ENCODE measurements at regions not wholly inside any gene's neighbourhood (a gene's known extent, or its start where the extent isn't known, plus 50 kb on each side); places are given as distances from the start of the nearest gene placed in this dataset.

DNA sequence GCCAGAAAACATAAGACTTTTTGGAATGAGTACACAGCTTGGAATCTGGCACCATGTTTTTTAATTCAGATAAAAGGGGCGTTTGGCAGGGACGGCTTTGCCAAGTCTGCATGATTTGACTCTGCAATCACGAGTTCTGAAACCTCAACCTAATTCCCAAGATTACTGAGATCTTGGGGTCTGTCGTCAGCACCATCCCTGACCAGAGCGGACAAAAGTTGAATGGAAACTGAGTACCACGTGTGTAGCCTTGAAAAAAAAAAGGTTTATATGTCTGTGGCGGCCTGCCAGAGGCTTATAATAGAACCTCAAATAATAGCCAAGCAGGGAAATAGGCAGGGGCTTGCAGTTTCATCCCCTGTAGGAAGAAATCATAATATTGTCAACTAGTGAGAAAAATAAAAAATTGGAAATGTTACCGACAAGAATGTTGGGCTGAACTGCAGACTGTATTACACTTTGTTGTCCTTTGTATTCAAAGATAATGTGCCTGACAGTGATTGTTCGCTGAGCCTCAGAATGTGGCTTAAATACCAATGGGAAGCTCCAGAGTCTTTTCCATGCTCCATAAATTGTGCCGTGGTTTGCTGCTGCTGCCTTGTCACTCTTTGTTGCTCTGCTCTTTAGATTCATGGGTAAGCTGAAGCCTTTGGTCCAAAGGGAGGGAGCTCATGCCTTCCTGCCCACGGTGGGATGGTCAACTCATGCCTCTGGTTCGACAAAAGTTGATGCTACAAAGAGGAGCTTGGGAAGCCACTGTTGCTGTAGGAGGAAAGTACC, 118.8 kb upstream of the ARID1B start:
- no peak for ATAC-seq
- TF ChIP-seq ISL1 (CRISPR knock-in tag; IDR thresholded peaks at IDR 0.05) (no peak), PPARA (CRISPR knock-in tag; IDR thresholded peaks at IDR 0.05; ENCODE audit: borderline replicate concordance) (no peak), BACH2 (CRISPR knock-in tag; IDR thresholded peaks at IDR 0.05; ENCODE audit: borderline replicate concordance) (no peak), ZNF8 (CRISPR knock-in tag; IDR thresholded peaks at IDR 0.05) (no peak), SNAI2 (CRISPR knock-in tag; IDR thresholded peaks at IDR 0.05) (no peak), ARNTL (CRISPR knock-in tag; IDR thresholded peaks at IDR 0.05; ENCODE audit: borderline replicate concordance, low read depth) (no peak), CSDC2 (CRISPR knock-in tag; IDR thresholded peaks at IDR 0.05) (no peak), OSR1 (CRISPR knock-in tag; IDR thresholded peaks at IDR 0.05) (no peak), ZNF565 (CRISPR knock-in tag; conservative IDR thresholded peaks at IDR 0.05; ENCODE audit: low read depth) (no peak), ZC3H10 (CRISPR knock-in tag; IDR thresholded peaks at IDR 0.05) (no peak), TOX (CRISPR knock-in tag; IDR thresholded peaks at IDR 0.05; ENCODE audit: borderline replicate concordance) (no peak), ZFP3 (CRISPR knock-in tag; IDR thresholded peaks at IDR 0.05) (no peak), ZFP30 (CRISPR knock-in tag; IDR thresholded peaks at IDR 0.05) (no peak), ZNF70 (CRISPR knock-in tag; IDR thresholded peaks at IDR 0.05) (no peak), TCF4 (CRISPR knock-in tag; IDR thresholded peaks at IDR 0.05; ENCODE audit: borderline replicate concordance) (no peak)
- TF ChIP-seq, protein P1, sequence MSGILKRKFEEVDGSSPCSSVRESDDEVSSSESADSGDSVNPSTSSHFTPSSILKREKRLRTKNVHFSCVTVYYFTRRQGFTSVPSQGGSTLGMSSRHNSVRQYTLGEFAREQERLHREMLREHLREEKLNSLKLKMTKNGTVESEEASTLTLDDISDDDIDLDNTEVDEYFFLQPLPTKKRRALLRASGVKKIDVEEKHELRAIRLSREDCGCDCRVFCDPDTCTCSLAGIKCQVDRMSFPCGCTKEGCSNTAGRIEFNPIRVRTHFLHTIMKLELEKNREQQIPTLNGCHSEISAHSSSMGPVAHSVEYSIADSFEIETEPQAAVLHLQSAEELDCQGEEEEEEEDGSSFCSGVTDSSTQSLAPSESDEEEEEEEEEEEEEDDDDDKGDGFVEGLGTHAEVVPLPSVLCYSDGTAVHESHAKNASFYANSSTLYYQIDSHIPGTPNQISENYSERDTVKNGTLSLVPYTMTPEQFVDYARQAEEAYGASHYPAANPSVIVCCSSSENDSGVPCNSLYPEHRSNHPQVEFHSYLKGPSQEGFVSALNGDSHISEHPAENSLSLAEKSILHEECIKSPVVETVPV (CRISPR knock-in tag; IDR thresholded peaks at IDR 0.05): no peak
- TF ChIP-seq, protein P2, sequence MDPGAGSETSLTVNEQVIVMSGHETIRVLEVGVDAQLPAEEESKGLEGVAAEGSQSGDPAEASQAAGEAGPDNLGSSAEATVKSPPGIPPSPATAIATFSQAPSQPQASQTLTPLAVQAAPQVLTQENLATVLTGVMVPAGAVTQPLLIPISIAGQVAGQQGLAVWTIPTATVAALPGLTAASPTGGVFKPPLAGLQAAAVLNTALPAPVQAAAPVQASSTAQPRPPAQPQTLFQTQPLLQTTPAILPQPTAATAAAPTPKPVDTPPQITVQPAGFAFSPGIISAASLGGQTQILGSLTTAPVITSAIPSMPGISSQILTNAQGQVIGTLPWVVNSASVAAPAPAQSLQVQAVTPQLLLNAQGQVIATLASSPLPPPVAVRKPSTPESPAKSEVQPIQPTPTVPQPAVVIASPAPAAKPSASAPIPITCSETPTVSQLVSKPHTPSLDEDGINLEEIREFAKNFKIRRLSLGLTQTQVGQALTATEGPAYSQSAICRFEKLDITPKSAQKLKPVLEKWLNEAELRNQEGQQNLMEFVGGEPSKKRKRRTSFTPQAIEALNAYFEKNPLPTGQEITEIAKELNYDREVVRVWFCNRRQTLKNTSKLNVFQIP (CRISPR knock-in tag; IDR thresholded peaks at IDR 0.05; ENCODE audit: borderline replicate concordance, low read depth): no peak
- TF ChIP-seq, protein P3, sequence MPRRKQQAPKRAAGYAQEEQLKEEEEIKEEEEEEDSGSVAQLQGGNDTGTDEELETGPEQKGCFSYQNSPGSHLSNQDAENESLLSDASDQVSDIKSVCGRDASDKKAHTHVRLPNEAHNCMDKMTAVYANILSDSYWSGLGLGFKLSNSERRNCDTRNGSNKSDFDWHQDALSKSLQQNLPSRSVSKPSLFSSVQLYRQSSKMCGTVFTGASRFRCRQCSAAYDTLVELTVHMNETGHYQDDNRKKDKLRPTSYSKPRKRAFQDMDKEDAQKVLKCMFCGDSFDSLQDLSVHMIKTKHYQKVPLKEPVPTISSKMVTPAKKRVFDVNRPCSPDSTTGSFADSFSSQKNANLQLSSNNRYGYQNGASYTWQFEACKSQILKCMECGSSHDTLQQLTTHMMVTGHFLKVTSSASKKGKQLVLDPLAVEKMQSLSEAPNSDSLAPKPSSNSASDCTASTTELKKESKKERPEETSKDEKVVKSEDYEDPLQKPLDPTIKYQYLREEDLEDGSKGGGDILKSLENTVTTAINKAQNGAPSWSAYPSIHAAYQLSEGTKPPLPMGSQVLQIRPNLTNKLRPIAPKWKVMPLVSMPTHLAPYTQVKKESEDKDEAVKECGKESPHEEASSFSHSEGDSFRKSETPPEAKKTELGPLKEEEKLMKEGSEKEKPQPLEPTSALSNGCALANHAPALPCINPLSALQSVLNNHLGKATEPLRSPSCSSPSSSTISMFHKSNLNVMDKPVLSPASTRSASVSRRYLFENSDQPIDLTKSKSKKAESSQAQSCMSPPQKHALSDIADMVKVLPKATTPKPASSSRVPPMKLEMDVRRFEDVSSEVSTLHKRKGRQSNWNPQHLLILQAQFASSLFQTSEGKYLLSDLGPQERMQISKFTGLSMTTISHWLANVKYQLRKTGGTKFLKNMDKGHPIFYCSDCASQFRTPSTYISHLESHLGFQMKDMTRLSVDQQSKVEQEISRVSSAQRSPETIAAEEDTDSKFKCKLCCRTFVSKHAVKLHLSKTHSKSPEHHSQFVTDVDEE (CRISPR knock-in tag; IDR thresholded peaks at IDR 0.05): no peak
- TF ChIP-seq, protein P4, sequence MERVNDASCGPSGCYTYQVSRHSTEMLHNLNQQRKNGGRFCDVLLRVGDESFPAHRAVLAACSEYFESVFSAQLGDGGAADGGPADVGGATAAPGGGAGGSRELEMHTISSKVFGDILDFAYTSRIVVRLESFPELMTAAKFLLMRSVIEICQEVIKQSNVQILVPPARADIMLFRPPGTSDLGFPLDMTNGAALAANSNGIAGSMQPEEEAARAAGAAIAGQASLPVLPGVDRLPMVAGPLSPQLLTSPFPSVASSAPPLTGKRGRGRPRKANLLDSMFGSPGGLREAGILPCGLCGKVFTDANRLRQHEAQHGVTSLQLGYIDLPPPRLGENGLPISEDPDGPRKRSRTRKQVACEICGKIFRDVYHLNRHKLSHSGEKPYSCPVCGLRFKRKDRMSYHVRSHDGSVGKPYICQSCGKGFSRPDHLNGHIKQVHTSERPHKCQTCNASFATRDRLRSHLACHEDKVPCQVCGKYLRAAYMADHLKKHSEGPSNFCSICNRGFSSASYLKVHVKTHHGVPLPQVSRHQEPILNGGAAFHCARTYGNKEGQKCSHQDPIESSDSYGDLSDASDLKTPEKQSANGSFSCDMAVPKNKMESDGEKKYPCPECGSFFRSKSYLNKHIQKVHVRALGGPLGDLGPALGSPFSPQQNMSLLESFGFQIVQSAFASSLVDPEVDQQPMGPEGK (CRISPR knock-in tag; IDR thresholded peaks at IDR 0.05; ENCODE audit: borderline replicate concordance): no peak

DNA sequence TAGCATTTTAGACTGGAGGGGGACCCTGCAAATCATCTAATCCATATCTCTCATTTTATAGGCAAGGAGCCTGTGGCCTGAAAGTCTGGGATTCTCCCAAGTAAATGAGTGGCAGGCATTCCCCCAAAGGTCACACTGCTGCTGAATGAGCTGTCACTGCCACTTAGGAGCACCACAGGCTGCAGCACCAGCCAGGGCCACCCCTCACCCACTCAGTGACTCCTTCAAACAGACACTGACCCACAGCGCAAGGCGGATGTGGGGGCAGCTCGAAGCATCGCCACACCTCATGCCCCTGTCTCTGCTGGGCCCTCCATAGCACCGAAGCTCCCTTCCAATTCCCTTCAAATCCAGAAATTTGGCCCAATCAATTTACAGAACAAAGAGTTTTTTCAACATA, 119.9 kb upstream of the ARID1B start:
- TF ChIP-seq ZNF70 (CRISPR knock-in tag; IDR thresholded peaks at IDR 0.05) (no peak), PPARA (CRISPR knock-in tag; IDR thresholded peaks at IDR 0.05; ENCODE audit: borderline replicate concordance) (no peak)
- TF ChIP-seq, protein P1 (CRISPR knock-in tag; IDR thresholded peaks at IDR 0.05): no peak
- TF ChIP-seq, protein P4 (CRISPR knock-in tag; IDR thresholded peaks at IDR 0.05; ENCODE audit: borderline replicate concordance): no peak
- no peak for ATAC-seq
